ENCODE measurements at regions not wholly inside any gene's neighbourhood (a gene's known extent, or its start where the extent isn't known, plus 50 kb on each side); places are given as distances from the start of the nearest gene placed in this dataset.

DNA sequence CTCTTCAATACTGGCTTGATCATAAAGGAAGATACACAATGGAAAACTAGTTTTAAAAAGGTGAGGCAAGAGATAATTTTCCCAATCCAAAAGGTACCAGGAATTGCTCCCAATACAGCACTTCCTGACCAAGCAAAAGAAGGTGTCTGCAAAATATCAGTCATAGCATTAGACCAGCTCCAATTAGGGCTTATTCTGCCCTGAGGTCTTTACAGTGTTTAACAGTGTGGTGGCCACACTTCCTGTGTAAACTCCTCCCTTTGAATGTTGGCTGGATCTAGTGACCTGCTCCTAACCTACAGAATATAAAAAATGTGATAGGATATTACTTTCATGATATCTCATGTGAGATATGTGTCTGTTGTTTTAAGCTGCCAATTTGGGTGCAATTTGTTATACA is 57.1 kb upstream of the BTN3A2 start:
- TF ChIP-seq, protein P1, sequence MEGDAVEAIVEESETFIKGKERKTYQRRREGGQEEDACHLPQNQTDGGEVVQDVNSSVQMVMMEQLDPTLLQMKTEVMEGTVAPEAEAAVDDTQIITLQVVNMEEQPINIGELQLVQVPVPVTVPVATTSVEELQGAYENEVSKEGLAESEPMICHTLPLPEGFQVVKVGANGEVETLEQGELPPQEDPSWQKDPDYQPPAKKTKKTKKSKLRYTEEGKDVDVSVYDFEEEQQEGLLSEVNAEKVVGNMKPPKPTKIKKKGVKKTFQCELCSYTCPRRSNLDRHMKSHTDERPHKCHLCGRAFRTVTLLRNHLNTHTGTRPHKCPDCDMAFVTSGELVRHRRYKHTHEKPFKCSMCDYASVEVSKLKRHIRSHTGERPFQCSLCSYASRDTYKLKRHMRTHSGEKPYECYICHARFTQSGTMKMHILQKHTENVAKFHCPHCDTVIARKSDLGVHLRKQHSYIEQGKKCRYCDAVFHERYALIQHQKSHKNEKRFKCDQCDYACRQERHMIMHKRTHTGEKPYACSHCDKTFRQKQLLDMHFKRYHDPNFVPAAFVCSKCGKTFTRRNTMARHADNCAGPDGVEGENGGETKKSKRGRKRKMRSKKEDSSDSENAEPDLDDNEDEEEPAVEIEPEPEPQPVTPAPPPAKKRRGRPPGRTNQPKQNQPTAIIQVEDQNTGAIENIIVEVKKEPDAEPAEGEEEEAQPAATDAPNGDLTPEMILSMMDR (IDR thresholded peaks at IDR 0.05; ENCODE audit: borderline replicate concordance, extremely low read depth, low read length, poor library complexity, severe bottlenecking): no peak
- TF ChIP-seq EZH2 (IDR thresholded peaks at IDR 0.05; ENCODE audit: borderline replicate concordance, low read depth, low read length, severe bottlenecking): no peak
